Osteoblast (primary cell): ENCODE measurements at regions not wholly inside any gene's neighbourhood (a gene's known extent, or its start where the extent isn't known, plus 50 kb on each side); places are given as distances from the start of the nearest gene placed in this dataset.

Experiments used
- DNase-seq: peaks from one replicate; pipeline ENCODE4 v3.0.0; 2011; ENCODE audit warnings: low spot score, mixed read lengths; ENCODE audit not compliant: insufficient read length; ENCODE audit errors: missing footprints
- H2AFZ ChIP-seq: 2 replicates; pipeline ENCODE4 v1.6.0; 2011; ENCODE audit warnings: mild to moderate bottlenecking, low read length
- H3K27ac ChIP-seq: 2 replicates; pipeline ENCODE4 v1.5.1; 2011; ENCODE audit warnings: mild to moderate bottlenecking, low read depth, low read length, moderate library complexity
- H3K27me3 ChIP-seq: 2 replicates; pipeline ENCODE4 v1.6.0; 2012; ENCODE audit warnings: mild to moderate bottlenecking, control low read depth, inconsistent platforms, low read length, moderate library complexity; ENCODE audit not compliant: insufficient read depth
- H3K36me3 ChIP-seq: 2 replicates; pipeline ENCODE4 v1.5.1; 2011; ENCODE audit warnings: mild to moderate bottlenecking, low read length, control low read depth, moderate library complexity; ENCODE audit not compliant: insufficient read depth
- H3K4me1 ChIP-seq: 2 replicates; pipeline ENCODE4 v1.5.1; 2011; ENCODE audit warnings: mild to moderate bottlenecking, low read length, control low read depth, moderate library complexity; ENCODE audit not compliant: insufficient read depth
- H3K4me2 ChIP-seq: 2 replicates; pipeline ENCODE4 v1.6.0; 2011; ENCODE audit warnings: mild to moderate bottlenecking, low read length; ENCODE audit not compliant: insufficient read depth
- H3K4me3 ChIP-seq: fragments of 200-600 bp; sonication (generic); 3 replicates; pipeline ENCODE4 v1.5.1; 2012; ENCODE audit warnings: mild to moderate bottlenecking, low read length, inconsistent platforms; ENCODE audit not compliant: insufficient read depth
- H3K79me2 ChIP-seq: 2 replicates; pipeline ENCODE4 v1.6.0; 2012; ENCODE audit warnings: mild to moderate bottlenecking, low read length, control low read depth, inconsistent platforms; ENCODE audit not compliant: insufficient read depth
- H3K9me3 ChIP-seq: 2 replicates; pipeline ENCODE4 v1.5.1; 2011; ENCODE audit warnings: low read depth, low read length, control low read depth
- H4K20me1 ChIP-seq: 2 replicates; pipeline ENCODE4 v1.6.0; 2012; ENCODE audit warnings: mild to moderate bottlenecking, low read length, control low read depth; ENCODE audit not compliant: insufficient read depth
- TF ChIP-seq, protein P1 (sequence below): IDR thresholded peaks from 2 replicates; pipeline ENCODE4 v1.5.1; 2011; ENCODE audit warnings: mild to moderate bottlenecking, low read depth, low read length, moderate library complexity; ENCODE audit errors: extremely low read depth

DNA sequence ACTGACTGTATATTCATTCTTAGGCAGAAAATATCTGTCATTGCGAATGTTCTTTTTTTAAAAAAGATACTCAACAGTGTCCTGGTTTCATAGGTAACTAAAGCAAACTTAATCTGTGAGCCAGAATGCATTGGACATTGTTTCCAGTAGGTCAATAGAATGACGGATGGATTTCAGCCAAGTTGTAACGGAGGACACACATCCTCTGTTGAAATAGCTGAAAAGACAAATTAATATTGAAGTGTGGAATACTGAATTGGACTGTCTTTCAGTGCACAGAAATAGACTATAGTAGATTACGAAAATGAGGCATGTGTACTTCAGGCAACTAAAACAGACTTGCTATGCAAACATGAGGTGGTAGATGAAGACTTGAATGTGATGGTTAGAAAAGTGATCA, 461.6 kb downstream of the WDR72 start:
- H4K20me1 ChIP-seq: no peaks in the 10 kb centered on the region
- TF ChIP-seq, protein P1, sequence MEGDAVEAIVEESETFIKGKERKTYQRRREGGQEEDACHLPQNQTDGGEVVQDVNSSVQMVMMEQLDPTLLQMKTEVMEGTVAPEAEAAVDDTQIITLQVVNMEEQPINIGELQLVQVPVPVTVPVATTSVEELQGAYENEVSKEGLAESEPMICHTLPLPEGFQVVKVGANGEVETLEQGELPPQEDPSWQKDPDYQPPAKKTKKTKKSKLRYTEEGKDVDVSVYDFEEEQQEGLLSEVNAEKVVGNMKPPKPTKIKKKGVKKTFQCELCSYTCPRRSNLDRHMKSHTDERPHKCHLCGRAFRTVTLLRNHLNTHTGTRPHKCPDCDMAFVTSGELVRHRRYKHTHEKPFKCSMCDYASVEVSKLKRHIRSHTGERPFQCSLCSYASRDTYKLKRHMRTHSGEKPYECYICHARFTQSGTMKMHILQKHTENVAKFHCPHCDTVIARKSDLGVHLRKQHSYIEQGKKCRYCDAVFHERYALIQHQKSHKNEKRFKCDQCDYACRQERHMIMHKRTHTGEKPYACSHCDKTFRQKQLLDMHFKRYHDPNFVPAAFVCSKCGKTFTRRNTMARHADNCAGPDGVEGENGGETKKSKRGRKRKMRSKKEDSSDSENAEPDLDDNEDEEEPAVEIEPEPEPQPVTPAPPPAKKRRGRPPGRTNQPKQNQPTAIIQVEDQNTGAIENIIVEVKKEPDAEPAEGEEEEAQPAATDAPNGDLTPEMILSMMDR: no peak
- H3K36me3 ChIP-seq: no peaks in the 10 kb centered on the region
- H3K27ac ChIP-seq: no peak overlapping the region
- H3K4me2 ChIP-seq: no peak overlapping the region
- H3K9me3 ChIP-seq: peaks cover 4% of the 10 kb centered on the region
- no peak for DNase-seq
- no peak overlapping the region for H3K4me3 ChIP-seq
- H3K4me1 ChIP-seq: no peaks in the 10 kb centered on the region
- no peaks in the 10 kb centered on the region for H3K27me3 ChIP-seq
- no peak overlapping the region for H2AFZ ChIP-seq
- no peaks in the 10 kb centered on the region for H3K79me2 ChIP-seq

DNA sequence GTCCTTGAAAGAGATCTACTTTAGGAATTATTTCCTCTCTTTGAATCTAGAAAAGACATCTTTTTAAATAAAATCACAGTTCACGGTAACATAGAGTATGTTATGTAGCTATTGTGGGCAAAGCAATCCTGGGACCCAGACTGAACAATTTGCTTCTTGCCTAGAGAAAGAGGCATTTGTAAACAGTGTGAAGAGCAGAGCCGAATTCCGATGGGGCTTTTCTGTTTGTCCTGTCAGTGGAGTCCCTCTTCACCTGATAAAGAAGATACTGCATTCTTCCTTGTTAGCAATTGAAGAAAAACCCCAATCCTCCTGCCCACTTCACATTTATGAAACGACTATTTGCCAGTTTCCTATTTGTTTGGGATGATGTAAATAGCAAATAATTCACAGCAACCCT, 462.9 kb downstream of the WDR72 start:
- Histone ChIP-seq H3K79me2 (no peaks in the 10 kb centered on the region), H2AFZ (no peak overlapping the region), H3K9me3 (peaks cover 4% of the 10 kb centered on the region), H3K36me3 (no peaks in the 10 kb centered on the region), H4K20me1 (no peaks in the 10 kb centered on the region), H3K4me3 (no peak overlapping the region), H3K27me3 (no peaks in the 10 kb centered on the region), H3K4me2 (no peak overlapping the region), H3K4me1 (no peaks in the 10 kb centered on the region), H3K27ac (no peak overlapping the region)
- DNase-seq: no peak
- TF ChIP-seq, protein P1: no peak

DNA sequence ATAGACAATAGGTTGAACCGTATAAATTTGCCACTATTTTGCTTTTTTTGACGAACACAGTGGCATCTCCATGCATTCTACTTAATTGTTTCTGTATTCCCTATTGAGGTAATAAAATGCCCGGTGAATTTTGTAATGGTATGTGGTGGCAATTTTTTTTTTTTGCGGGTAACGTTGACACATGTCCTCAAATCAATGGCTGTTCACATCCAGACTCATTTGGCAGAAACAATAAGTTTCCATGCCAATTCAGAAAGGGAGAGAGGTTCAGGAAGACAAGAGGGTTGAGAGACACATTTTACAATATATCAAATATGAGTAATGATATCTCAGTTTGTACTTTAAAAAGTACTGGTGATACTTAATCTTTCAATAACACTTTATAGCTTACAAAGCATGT, 463.9 kb downstream of the WDR72 start:
- H3K9me3 ChIP-seq: peaks cover 4% of the 10 kb centered on the region
- H3K27me3 ChIP-seq: no peaks in the 10 kb centered on the region
- H4K20me1 ChIP-seq: no peaks in the 10 kb centered on the region
- H3K27ac ChIP-seq: no peak overlapping the region
- no peak for DNase-seq
- H3K4me3 ChIP-seq: no peak overlapping the region
- H2AFZ ChIP-seq: no peak overlapping the region
- no peaks in the 10 kb centered on the region for H3K4me1 ChIP-seq
- H3K4me2 ChIP-seq: no peak overlapping the region
- no peaks in the 10 kb centered on the region for H3K79me2 ChIP-seq
- TF ChIP-seq, protein P1: no peak
- no peaks in the 10 kb centered on the region for H3K36me3 ChIP-seq

DNA sequence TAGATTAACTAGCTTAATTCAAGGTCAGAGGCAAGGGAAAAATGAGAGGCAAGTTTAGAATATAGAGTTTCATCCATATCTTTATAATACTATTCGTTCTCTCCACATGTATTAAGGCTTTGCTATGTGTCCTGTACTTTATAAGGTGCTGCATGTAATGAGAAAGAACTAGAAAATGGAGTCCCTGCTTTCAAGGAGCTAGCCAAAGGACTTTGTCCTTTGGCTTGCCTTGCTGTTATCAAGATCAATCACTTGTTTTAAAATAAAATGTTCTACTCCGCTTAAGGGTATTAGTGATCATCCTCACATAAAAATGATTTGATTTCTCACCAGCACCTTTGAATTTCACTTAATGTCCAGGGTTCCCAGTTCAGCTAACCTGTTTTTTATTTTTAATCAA, 470.9 kb downstream of the WDR72 start:
- DNase-seq: no peak
- no peak overlapping the region for H3K27ac ChIP-seq
- no peaks in the 10 kb centered on the region for H3K79me2 ChIP-seq
- H3K27me3 ChIP-seq: no peaks in the 10 kb centered on the region
- no peak overlapping the region for H2AFZ ChIP-seq
- no peak overlapping the region for H3K4me2 ChIP-seq
- no peaks in the 10 kb centered on the region for H3K36me3 ChIP-seq
- no peaks in the 10 kb centered on the region for H4K20me1 ChIP-seq
- H3K9me3 ChIP-seq: no peaks in the 10 kb centered on the region
- no peaks in the 10 kb centered on the region for H3K4me1 ChIP-seq
- H3K4me3 ChIP-seq: no peak overlapping the region
- TF ChIP-seq, protein P1: no peak
